GM12865 (cell line): ENCODE measurements at regions not wholly inside any gene's neighbourhood (a gene's known extent, or its start where the extent isn't known, plus 50 kb on each side); places are given as distances from the start of the nearest gene placed in this dataset.

ENCODE experiments used
- DNase-seq: peaks from one replicate; pipeline ENCODE4 v3.0.0; 2010; ENCODE audit warnings: low read depth
- H3K4me3 ChIP-seq: 2 replicates; pipeline ENCODE4 v1.5.1; 2011; ENCODE audit warnings: mild to moderate bottlenecking, low read depth, low read length, control low read depth
- CTCF ChIP-seq: IDR thresholded peaks from 2 replicates; pipeline ENCODE4 v1.5.1; 2011; ENCODE audit warnings: low read length, control low read depth, low read depth, inconsistent platforms; ENCODE audit not compliant: insufficient read depth; ENCODE audit errors: missing control alignments

- no peak overlapping the region for H3K4me3 ChIP-seq
- TF ChIP-seq CTCF = no peak
- DNase-seq = no peak
These were observed 249.2 kb downstream of the FRK start for GRCh38 chr6:115811541-115811940.

GRCh38 chr6:115798229-115798628 lies 262.5 kb downstream of the FRK start:
- no peak overlapping the region for H3K4me3 ChIP-seq
- no peak for DNase-seq
- no peak for TF ChIP-seq CTCF

- DNase-seq = no peak
- no peak overlapping the region for H3K4me3 ChIP-seq
- no peak for TF ChIP-seq CTCF
These were observed 263.9 kb downstream of the FRK start for GRCh38 chr6:115796829-115797228.

- no peak overlapping the region for H3K4me3 ChIP-seq
- no peak for DNase-seq
- TF ChIP-seq CTCF = no peak
These were observed 264.6 kb downstream of the FRK start for GRCh38 chr6:115796061-115796460.

- H3K4me3 ChIP-seq = no peak overlapping the region
- no peak for DNase-seq
- TF ChIP-seq CTCF = no peak
These were observed 277.2 kb downstream of the FRK start for GRCh38 chr6:115783402-115784061.

GRCh38 chr6:115782612-115783011 lies 278.1 kb downstream of the FRK start:
- no peak for DNase-seq
- TF ChIP-seq CTCF = no peak
- H3K4me3 ChIP-seq = no peak overlapping the region

- no peak for DNase-seq
- TF ChIP-seq CTCF = no peak
- H3K4me3 ChIP-seq = no peak overlapping the region
These were observed 286.9 kb downstream of the FRK start for GRCh38 chr6:115773741-115774140.
